ENCODE measurements at regions not wholly inside any gene's neighbourhood (a gene's known extent, or its start where the extent isn't known, plus 50 kb on each side); places are given as distances from the start of the nearest gene placed in this dataset.

DNA sequence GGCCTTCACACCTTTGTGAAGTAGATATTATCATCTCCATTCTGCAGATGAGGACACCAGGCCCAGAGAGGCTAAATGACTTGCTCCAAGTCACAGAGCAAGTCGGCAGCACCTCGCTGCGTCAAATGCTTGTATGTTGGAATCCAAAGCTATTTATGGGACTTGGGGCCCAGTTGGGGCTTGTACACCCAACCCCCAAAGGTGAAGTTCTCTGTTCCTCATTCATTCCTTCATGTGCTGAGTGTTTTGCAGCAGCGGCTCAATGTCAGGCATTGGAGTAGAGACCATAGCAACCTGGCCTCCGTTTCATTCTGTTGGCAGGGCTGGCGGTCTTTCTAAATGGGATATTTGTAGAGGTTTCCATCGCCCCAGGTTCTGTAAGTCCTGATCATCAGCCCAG is 113.4 kb upstream of the SLC25A33 start:
- ChIA-PET POLR2A (ENCODE audit: low non-redundant PET) (no interaction called here), CTCF (interaction anchor here (1.2 kb wide), 2 partner anchors 65 to 85 kb away, joined by 3 read pairs; no protein-coding TSS in a partner anchor)
- no peak for DNase-seq (ENCODE audit: low spot score)
- no peak overlapping the region for H3K27ac ChIP-seq
- TF ChIP-seq CTCF (conservative IDR thresholded peaks at IDR 0.05; ENCODE audit: low read depth), result no peak

DNA sequence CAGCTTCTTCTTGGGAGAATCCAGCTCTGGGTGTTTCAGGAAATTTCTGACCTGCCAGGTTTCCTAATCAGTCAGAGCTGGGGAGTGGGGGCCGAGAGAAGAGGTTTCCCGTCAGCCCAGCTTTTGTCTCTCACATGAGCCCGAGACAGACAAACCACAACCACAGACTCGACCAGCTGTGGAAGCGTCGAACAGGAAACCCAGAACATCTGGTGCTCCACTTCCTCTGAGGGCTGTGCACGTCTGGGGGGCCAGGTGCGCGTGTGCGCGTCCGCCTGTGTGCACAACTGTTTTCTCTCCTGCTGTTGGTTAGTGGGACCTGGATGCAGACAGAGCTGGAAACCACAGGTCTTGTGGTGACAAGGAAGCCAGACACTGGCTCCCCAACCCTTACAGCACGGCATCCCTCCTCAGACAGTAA is 113.0 kb upstream of the SLC25A33 start:
- no peak for TF ChIP-seq CTCF (conservative IDR thresholded peaks at IDR 0.05; ENCODE audit: low read depth)
- no peak overlapping the region for H3K27ac ChIP-seq
- no peak for DNase-seq (ENCODE audit: low spot score)
- POLR2A ChIA-PET (ENCODE audit: low non-redundant PET), result no interaction called here
- CTCF ChIA-PET, result interaction anchor here (0.6 to 1.2 kb wide), 2 partner anchors 65 to 137 kb away, joined by 3 to 5 read pairs; no protein-coding TSS in a partner anchor

DNA sequence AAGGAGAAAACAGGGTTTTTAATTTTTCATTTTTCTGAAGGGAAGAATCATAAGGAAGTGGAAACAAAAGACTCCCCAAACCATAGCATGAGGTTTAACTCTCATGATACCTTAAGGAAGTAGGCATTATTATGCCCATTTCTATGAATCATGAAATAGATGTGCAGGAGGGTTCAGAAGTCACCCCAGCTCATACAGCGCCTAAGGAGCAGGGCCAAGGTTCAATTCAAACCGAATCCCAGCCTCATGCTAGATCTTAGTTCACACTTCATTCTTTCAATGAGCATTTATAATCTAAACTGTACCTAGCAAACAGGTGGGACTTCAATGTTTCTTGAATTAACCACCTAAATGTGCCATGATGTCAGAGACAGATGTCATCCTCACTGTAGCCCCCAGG is 111.9 kb upstream of the SLC25A33 start:
- H3K27ac ChIP-seq, result no peak overlapping the region
- TF ChIP-seq CTCF (conservative IDR thresholded peaks at IDR 0.05; ENCODE audit: low read depth), result no peak
- POLR2A ChIA-PET (ENCODE audit: low non-redundant PET), result no interaction called here
- CTCF ChIA-PET, result interaction anchor here (0.7 kb wide), 2 partner anchors 54 to 152 kb away, joined by 3 to 4 read pairs; no protein-coding TSS in a partner anchor
- no peak for DNase-seq (ENCODE audit: low spot score)

DNA sequence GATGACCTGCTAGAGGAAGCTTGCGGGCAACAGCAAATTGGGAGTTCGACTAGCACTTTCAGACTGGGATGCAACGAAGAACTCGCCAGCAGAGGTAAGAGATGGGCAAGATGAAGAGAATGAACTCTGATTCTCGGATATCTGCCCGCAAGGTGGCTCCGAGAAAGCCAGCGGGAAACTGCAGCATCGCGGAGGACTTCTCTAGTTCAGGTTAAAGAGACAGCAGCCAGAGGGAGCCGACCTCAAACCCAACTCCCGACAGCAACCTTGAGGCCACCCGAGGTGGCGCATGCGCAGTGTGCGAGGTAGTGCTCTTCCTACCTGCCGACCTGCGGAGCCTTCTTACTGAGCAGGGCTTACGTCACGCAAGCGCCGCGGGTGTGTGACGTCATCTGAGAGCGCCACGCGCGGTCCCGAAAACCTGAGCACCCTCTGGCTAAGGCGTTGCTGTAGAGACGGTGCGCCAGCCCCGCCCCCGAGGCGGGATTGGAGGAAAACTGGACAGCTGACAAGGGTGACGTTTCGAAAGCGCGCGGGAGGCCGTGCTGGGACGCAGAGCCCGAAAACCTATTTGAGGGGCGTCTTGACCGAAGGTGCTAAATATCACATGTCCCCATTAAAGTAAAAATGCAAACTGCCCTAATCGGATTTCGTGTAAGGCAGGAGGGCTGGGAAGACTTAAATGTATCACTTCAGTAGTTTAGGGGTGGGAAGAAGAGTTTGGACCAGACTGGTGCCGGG is 110.5 kb upstream of the SLC25A33 start:
- ChIA-PET CTCF (interaction anchor here (0.6 to 0.7 kb wide), 2 partner anchors 62 to 63 kb away, joined by 3 to 5 read pairs; no protein-coding TSS in a partner anchor), POLR2A (ENCODE audit: low non-redundant PET) (interaction anchor here (0.5 kb wide), 1 partner anchor 216 kb away, joined by 4 read pairs; no protein-coding TSS in a partner anchor)
- no peak for TF ChIP-seq CTCF (conservative IDR thresholded peaks at IDR 0.05; ENCODE audit: low read depth)
- peak; percentile 98 for DNase-seq (ENCODE audit: low spot score)
- peak overlapping the region; percentile 71 for H3K27ac ChIP-seq

DNA sequence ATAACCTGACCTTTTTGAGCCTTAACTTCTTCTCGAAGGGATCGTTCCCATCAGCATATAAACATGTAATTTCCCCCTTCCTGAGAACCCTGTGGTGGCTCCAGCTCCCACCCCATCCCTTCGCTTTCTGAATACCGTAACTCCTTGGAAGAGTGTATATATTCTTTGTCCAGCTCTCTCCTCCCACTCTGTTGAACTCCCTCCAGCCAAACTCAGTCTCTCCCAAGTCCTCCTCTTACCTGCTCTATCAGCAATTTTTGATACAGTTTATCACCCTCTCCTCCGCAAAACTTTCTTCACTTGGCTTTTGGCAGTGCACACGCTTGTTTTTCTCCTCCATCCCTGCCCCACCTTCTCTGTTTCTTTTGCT is 109.9 kb upstream of the SLC25A33 start:
- no peak for TF ChIP-seq CTCF (conservative IDR thresholded peaks at IDR 0.05; ENCODE audit: low read depth)
- H3K27ac ChIP-seq, result peak overlapping the region; percentile 71
- DNase-seq (ENCODE audit: low spot score), result no peak
- POLR2A ChIA-PET (ENCODE audit: low non-redundant PET), result no interaction called here
- CTCF ChIA-PET, result interaction anchor here (0.7 kb wide), 1 partner anchor 62 kb away, joined by 5 read pairs; no protein-coding TSS in a partner anchor

GRCh38 chr1:9434247-9435152 is 104.8 kb upstream of the SLC25A33 start:
- DNase-seq (ENCODE audit: low spot score), result no peak
- CTCF ChIA-PET, result interaction anchor here (0.6 to 0.7 kb wide), 2 partner anchors 153 to 198 kb away, joined by 3 read pairs; no protein-coding TSS in a partner anchor
- POLR2A ChIA-PET (ENCODE audit: low non-redundant PET), result no interaction called here
- no peak for TF ChIP-seq CTCF (conservative IDR thresholded peaks at IDR 0.05; ENCODE audit: low read depth)
- no peak overlapping the region for H3K27ac ChIP-seq

Data from RWPE1 (cell line).